GM18526 (cell line): ENCODE measurements at regions not wholly inside any gene's neighbourhood (a gene's known extent, or its start where the extent isn't known, plus 50 kb on each side); places are given as distances from the start of the nearest gene placed in this dataset.

Experiments used
- POLR2A ChIP-seq: IDR thresholded peaks from 3 replicates; pipeline ENCODE4 v1.6.1; 2011; ENCODE audit not compliant: insufficient read length; ENCODE audit errors: extremely low read depth

DNA sequence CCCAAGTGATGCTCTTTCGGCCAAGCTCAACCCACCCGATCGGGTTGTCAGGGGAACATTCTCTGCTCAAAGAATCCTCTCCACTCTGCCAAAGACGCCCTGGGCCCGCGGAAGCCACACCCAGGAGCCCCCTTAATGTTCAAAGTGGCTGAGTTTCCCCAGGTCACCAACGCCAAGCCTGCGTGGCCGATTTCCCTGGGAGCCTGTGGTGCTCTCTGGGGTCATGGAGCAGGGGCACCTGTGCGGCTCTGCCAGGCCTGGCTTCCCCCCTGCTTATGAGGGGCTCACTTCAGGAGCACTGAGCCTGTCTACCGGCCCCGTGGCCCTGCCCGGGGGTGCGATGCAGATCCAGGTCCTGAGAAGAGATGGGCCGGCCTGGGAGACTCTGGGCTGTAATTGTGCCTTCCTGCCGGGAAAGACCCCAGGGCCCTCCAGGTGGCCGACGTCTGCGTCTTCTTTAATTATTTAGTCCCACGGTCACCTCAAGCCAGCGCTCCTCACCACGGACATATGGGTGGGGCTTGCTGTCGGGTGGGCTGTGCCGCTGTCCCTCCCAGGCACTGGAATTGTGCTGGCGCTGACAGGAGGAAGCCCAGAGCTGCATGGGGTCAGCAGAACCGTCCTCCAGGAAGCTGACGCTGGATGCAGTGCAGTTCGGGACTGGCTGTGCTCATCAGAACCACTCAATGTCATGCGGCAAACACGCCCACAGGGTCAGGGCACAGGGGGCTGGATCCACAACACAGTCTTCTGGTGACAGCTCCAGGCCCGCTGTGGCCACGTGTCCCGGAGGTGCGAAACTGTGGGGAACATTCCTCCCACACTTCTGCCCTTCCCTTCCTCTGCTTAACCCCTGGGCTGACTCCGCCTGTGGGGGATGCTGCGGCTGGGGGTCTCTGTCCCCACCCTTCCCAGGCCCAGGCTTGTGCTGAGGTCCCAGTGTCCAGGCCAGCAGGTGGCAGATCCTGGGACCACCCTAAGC lies 267.6 kb upstream of the SFSWAP start:
- no peak for TF ChIP-seq POLR2A

DNA sequence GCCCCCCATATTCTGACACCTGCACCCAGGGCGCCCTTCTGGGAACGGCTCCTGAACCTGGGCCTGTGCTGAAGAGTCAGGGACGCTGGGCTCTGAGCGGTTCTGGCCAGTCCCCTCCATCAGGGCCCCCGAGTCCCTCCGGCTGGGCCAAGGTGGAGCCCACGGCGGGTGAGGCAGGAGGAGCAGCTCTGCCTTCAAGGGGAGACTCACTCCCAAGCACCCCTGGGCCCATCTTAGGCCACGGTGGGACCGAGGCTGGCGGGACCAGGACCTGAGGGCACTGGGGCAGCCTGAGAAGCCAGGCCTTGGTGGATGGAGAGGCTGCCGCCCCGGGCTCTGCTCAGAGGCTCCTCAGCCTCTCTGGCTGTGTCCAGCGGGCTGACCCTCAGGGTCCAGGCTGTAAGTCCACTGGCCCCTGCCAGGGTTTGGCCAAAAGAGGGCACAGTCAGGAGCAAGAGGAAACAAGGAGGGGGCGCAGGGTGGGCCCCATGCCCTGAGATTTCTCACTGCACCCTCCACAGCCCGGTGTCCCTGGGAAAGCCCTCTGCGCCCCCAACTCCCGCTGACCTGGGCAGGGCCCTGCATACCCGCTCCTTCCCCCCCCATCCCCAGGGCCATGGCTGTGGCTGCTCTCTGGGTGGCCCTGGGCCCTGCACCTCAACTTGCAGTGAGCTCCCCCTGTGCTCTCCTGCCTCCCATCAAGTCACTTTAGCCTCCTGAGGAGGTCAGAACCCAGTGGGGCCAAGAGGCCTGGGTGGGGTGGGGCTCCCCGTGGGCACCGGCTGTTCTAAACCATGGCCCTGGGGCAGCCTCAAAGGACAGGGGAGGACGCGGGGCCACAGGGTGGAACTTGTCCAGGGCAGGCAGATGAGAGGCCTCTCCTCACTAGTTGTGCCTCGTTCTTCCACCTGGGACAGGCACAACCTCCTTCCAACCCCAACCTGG lies 266.4 kb upstream of the SFSWAP start:
- TF ChIP-seq POLR2A, result no peak

DNA sequence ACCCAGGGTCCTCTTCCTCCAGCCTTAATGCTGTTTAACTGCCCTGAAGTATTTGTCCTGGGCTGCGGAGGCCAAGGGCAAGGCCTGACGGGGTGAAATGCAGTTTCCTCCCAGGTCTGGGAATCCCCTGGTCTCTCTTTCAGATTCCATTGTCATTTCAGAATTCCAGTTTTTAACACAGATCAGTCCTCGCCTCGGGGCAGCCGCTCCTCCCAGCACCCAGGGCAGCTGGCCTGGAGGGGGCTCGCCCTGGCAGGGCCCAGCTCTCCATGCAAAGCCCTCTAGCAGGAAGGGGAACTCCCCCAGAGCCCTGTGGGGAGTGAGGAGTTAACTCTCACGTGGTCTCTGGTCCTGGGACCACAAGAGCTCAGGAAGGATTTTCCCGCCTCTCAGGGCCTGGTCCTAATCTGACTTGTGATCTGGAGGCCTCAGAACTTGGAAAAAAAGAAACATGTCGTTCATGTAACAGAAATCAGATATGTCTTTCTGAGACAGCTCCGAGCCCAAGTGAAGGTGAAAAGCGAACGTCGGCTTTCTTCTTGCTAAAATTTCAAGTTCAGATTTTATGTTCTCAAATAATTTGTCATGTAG lies 265.6 kb upstream of the SFSWAP start:
- no peak for TF ChIP-seq POLR2A

DNA sequence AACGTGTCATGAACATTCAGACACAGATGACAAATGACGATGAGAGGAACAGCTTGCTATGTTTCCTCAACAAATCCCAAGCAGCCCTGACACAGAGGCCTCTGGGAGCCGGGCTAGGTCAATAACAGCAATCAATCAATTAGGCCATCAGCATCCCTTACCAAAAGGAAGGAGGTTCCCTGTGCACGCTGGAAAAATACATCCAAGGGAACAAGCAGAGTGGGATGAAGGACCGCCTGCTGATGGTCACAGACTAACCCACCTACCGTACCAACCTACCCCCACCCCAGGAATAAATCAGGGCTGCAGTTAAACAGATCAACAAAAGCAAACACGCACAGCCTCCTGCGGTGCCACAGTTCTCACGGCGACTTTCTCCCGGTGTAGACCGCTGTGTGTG lies 265.1 kb upstream of the SFSWAP start:
- TF ChIP-seq POLR2A, result no peak

DNA sequence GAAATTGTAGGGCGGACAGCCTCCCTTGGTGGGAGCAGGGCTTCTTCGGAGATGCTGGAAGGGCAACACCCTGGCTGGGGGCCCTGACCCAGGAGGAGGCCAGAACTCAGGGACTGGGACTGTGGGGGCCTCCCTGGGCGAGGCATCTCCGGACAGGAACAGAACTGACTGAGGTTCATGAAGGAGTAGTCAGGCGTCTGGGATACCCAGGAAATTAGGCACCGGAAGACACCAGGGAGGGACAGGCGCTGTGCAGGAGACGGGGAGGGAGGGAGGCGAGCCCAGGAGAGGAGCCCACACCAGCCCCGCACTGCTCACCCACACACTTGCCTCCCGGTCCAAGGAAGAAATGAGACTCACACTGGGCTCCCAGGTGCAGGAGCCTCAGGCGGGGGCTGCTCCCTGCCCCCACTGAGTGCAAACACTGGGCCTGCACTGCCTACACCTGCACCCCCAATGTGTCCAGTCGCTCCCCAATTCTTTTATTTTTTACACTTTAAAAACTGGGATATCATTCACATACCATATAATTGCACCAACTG lies 262.6 kb upstream of the SFSWAP start:
- TF ChIP-seq POLR2A, result no peak

DNA sequence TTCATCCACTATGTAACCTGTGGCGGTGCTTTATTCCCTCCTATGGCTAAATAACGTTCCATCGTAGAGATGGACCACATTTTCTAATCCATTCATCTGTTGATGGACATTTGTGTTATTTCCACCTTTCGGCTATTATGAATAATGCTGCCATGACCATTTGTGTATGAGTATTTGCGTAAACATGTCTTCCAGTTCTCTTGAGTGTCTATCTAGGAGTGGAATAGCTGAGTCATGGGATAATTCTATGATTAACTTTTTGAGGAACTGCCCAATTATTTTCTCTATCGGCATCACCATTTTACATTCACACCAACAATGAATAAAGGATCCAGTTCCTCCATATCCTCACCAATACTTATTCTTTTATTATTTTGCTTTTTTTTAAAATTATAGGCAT lies 261.9 kb upstream of the SFSWAP start:
- TF ChIP-seq POLR2A, result no peak

DNA sequence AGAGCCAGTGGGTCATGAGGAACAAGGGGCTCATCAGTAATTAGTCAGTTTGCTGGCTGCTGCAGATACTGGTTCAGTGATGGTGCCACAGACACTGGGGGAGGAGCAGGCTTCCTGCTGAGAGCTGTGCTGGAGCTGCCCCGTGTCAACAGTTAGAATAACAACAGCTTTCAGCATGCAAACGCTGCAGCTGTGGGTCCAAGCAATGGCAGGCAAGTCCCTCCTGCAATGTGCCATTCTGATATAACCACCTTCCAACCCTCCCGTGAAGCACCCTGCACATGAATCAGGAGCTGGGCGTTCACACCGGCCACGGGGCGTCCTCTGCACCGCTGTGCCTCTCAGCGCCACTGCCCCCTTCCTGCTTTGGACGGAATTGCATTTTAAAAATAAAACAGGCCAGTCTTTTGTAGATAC lies 258.4 kb upstream of the SFSWAP start:
- TF ChIP-seq POLR2A, result no peak

DNA sequence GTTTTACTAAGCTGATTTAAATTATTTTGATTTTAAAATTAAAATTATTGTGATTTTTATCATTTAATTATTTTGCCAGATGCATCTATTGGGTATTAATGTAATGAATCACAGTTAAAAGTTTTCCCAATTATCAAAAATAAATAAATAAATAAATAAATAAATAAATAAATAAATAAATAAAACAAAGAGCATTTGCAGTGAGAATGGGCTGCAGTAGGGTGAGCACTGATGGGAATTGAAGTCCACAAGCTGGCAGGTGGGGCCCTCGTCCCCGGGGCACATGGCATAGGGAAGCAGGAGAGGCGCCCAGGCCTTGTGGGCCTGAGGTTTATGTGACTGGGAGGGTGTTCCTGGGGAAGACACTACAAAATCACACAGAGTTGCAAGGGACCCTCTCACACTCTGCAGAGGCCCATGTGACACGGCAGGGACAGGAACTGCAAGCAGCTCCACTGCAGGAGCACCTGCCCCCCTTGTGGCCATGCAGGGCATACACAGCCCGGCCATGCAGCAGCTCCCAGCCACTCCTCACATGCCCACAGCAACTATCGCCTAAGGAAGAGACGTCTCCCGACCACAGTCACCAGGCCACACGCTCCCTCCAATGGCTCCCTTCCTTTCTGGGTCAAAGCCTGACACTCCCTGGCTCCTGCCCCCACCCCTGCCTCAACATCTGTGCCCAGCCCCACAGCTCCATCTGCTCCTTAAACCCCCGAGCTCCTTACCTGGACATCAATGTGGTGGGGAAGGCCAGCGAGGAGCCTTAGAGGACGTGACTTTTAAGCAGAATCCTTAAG lies 256.3 kb upstream of the SFSWAP start:
- no peak for TF ChIP-seq POLR2A

DNA sequence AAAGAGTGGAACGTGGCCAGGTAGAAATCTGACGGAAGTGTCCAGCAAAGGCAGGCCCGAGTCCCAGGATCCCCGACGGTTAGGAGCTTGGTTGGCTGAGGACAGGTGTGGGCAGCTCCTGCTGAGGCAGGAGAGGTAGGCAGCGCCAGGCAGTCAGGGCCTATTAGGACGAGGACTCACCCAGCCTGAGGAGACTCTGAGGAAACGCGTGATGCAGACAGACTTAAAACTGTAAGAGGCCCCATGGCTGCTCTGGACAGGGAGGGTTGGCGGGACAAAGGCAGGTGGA lies 255.7 kb upstream of the SFSWAP start:
- no peak for TF ChIP-seq POLR2A

DNA sequence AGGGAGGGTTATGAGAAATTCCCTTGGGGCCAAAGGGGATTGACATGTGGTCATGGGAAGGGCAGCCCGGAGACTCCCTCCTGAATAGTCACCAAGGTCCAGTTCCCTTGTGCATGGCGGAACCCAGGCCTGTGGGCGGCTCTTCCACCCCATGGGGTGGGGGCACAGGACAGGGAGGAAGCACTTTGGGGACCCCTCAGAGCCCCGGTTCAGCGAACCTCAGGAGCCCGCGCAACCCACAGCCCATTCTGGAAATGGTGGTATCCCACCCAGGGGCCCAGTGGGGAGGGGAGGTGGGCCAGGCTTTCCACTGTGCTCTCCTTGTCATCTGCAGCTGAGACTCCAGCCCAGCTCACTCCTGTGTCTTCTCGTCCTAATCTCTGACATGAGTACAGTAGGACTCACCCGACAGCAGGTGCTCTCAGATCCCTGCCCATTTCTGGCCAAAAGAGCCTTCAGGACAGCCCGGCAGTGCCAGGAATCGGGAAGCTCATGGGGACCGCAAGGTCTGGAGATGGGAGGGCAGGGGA lies 255.2 kb upstream of the SFSWAP start:
- no peak for TF ChIP-seq POLR2A

DNA sequence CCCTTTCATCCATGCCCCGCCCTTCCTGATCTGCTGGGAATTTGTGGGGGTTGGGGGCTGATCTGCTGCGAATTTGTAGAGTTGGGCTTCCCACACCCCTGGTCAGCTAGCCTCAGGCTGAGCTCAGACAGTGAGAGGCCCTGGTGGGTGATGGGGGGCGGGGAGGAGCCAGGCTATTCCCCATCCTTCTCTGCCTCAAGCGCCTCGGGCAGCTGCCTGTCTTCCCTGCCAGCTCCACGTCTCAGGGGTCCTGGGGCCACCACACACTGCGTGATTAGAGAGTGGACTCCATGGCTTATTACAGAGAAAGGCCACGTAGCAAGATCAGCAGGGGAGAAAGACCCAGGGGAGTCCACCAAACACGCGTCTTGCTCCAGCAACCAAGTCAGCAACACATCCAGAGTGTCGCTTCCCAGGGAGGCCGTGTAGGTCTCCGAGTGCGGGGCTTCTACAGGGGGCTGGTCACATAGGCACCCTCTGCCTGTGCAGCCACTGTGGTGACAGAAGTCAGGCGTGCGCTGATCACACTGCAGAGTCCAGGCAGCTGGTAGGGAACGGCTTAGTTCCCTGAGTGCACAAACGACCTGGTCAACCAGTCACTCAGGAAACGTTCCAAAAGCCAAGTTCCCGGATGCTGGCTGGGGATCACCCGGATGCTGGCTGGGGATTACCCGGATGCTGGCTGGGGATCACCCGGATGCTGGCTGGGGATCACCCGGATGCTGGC lies 254.4 kb upstream of the SFSWAP start:
- no peak for TF ChIP-seq POLR2A

DNA sequence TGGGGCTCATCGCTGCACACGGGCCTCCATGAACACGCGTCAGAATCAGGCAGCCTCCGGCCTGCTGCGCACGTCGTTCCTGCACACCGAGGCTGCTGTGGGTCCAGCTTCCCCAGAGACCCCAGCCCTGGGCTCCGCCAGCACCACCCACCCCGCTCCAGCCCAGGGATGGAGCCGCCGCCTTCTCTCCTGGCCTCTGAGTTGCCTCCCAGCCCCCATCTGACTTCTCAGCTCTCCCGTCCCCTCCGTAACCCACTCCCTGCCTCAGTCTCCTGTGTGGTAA lies 253.9 kb upstream of the SFSWAP start:
- TF ChIP-seq POLR2A, result no peak

DNA sequence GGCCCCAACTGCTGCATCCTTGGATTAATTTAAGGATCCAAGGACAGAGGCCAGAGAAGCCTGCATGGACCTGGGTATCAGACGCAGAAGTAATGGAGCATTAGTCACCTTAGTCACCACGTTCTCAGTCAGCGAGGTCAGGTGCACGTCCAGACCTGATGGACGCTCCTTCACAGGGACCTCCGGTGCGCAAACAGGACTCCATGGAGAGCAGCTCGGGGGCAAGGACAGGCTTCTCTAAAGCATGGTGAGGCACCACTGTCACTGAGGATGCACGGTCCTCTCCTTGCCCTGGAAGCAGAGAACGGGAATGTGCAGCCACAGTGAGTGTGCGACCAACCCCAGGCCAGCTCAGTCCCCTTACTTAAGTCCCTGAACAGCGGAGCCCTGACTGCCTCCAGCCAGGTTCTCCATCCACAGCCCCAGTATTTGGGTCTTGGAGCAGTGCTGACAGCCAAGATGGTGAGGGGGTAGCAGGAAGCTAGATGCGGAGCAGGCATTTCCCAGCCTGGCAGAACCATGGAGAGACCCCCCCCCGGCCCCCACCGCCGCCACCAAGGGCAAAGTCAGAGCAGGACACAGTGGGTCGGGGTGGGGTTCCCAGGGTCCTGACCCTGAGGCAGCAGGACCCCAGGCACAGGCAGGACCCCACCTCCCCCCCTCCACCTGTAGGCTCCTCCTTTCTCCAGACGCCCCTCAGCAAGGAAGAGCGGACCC lies 253.4 kb upstream of the SFSWAP start:
- no peak for TF ChIP-seq POLR2A
